Thyroid gland (tissue), 4 donors: ENCODE measurements at regions not wholly inside any gene's neighbourhood (a gene's known extent, or its start where the extent isn't known, plus 50 kb on each side); places are given as distances from the start of the nearest gene placed in this dataset.

Experiments
- POLR2A ChIP-seq, 2 donors: fragments of 450-650 bp; IDR thresholded peaks; one replicate each; pipeline ENCODE4 v1.6.1; 2017; ENCODE audit warnings: antibody characterized with exemption in 2 of 2, mild to moderate bottlenecking in 2 of 2, moderate library complexity in 1 of 2
- TF ChIP-seq, protein P1 (sequence below), 6 experiments: fragments of 200-600 bp in 3 of 6; fragments of 450-650 bp in 3 of 6; sonication (generic) in 3 of 6; IDR thresholded peaks; one replicate each; pipeline ENCODE4 v1.5.1; 2016 to 2019; ENCODE audit warnings: antibody characterized with exemption in 6 of 6, mild to moderate bottlenecking in 2 of 6, inconsistent platforms in 1 of 6, moderate library complexity in 1 of 6

DNA sequence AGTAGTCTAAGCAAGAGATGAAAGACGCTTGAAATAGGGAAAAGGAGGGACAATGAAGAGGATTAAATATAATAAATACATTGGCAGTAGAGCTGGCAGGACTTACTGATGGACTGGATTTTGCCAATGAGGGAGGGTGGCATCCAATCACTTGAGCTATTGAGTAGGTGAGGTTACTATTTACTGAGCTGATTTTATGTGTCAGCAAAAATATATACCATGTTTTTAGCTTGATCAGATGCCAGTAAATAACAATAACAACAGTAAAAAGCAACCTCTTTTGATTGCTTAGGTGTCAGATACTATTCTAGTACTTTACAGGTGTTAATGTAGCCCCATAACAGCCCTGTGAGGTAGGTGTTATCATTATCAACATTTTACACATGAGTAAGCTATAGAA, 187.5 kb upstream of the LMNTD1 start:
- TF ChIP-seq, protein P1, sequence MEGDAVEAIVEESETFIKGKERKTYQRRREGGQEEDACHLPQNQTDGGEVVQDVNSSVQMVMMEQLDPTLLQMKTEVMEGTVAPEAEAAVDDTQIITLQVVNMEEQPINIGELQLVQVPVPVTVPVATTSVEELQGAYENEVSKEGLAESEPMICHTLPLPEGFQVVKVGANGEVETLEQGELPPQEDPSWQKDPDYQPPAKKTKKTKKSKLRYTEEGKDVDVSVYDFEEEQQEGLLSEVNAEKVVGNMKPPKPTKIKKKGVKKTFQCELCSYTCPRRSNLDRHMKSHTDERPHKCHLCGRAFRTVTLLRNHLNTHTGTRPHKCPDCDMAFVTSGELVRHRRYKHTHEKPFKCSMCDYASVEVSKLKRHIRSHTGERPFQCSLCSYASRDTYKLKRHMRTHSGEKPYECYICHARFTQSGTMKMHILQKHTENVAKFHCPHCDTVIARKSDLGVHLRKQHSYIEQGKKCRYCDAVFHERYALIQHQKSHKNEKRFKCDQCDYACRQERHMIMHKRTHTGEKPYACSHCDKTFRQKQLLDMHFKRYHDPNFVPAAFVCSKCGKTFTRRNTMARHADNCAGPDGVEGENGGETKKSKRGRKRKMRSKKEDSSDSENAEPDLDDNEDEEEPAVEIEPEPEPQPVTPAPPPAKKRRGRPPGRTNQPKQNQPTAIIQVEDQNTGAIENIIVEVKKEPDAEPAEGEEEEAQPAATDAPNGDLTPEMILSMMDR (IDR thresholded peaks at IDR 0.05): no peak
- TF ChIP-seq POLR2A (IDR thresholded peaks at IDR 0.05): no peak
